Right lobe of liver (tissue), 4 donors: ENCODE measurements at regions not wholly inside any gene's neighbourhood (a gene's known extent, or its start where the extent isn't known, plus 50 kb on each side); places are given as distances from the start of the nearest gene placed in this dataset.

Experiments
- POLR2A ChIP-seq: fragments of 450-650 bp; IDR thresholded peaks from one replicate; pipeline ENCODE4 v1.6.1; 2017; ENCODE audit warnings: antibody characterized with exemption, mild to moderate bottlenecking
- TF ChIP-seq, protein P1 (sequence below), 4 donors: fragments of 200-600 bp in 3 of 4; fragments of 450-650 bp in 1 of 4; IDR thresholded peaks; one replicate each; pipeline versions ENCODE4 v1.5.1 to v1.8.0; 2016 to 2022; ENCODE audit warnings: antibody characterized with exemption in 4 of 4, mild to moderate bottlenecking in 2 of 4
- donor health status: DM: no; HTN: no; CAD: no.
- donor health status: DM: no; HTN: no; CAD: no.
- donor health status: DM: no; HTN: yes; CAD: no.

GRCh38 chr3:40752492-40752891, 227.7 kb downstream of the ZNF621 start:
- TF ChIP-seq POLR2A, result no peak
- TF ChIP-seq, protein P1, sequence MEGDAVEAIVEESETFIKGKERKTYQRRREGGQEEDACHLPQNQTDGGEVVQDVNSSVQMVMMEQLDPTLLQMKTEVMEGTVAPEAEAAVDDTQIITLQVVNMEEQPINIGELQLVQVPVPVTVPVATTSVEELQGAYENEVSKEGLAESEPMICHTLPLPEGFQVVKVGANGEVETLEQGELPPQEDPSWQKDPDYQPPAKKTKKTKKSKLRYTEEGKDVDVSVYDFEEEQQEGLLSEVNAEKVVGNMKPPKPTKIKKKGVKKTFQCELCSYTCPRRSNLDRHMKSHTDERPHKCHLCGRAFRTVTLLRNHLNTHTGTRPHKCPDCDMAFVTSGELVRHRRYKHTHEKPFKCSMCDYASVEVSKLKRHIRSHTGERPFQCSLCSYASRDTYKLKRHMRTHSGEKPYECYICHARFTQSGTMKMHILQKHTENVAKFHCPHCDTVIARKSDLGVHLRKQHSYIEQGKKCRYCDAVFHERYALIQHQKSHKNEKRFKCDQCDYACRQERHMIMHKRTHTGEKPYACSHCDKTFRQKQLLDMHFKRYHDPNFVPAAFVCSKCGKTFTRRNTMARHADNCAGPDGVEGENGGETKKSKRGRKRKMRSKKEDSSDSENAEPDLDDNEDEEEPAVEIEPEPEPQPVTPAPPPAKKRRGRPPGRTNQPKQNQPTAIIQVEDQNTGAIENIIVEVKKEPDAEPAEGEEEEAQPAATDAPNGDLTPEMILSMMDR (IDR thresholded peaks at IDR 0.05), result no peak
